ENCODE measurements at regions not wholly inside any gene's neighbourhood (a gene's known extent, or its start where the extent isn't known, plus 50 kb on each side); places are given as distances from the start of the nearest gene placed in this dataset.

GRCh38 chr3:116579840-116580239 is 129.7 kb upstream of the TUSC7 start:
- Histone ChIP-seq H3K36me3 (ENCODE audit: control insufficient read depth in 2 of 3, insufficient read depth in 3 of 3, low read length in 3 of 3) (no peaks in the 10 kb centered on the region), H3K9ac (ENCODE audit: low read length in 3 of 3) (no peak overlapping the region), H3K27ac (ENCODE audit: low read depth in 2 of 2, low read length in 2 of 2) (no peak overlapping the region), H3K9me3 (ENCODE audit: control insufficient read depth in 2 of 3, insufficient read depth in 1 of 3, low read length in 3 of 3) (no peaks in the 10 kb centered on the region), H3K27me3 (ENCODE audit: control insufficient read depth, insufficient read depth, low read length) (no peaks in the 10 kb centered on the region), H3K4me1 (ENCODE audit: control insufficient read depth in 2 of 3, insufficient read depth in 2 of 3, low read depth in 1 of 3, low read length in 3 of 3) (no peaks in the 10 kb centered on the region), H3K4me3 (ENCODE audit: low read length in 3 of 3) (no peak overlapping the region)
- intact Hi-C loops (cut with DNase I), result no loop called here
- TF ChIP-seq CTCF (IDR thresholded peaks at IDR 0.05; ENCODE audit: borderline replicate concordance, extremely low read depth, insufficient read depth), result no peak
- FAIRE-seq (no peak), DNase-seq (peak in 3 of 5 donors; percentile 21 to 65 (median 34))

- no peaks in the 10 kb centered on the region for H3K4me1 ChIP-seq (ENCODE audit: control insufficient read depth in 2 of 3, insufficient read depth in 2 of 3, low read depth in 1 of 3, low read length in 3 of 3)
- FAIRE-seq (no peak), DNase-seq (no peak)
- no peaks in the 10 kb centered on the region for H3K36me3 ChIP-seq (ENCODE audit: control insufficient read depth in 2 of 3, insufficient read depth in 3 of 3, low read length in 3 of 3)
- H3K27me3 ChIP-seq (ENCODE audit: control insufficient read depth, insufficient read depth, low read length), result no peaks in the 10 kb centered on the region
- H3K4me3 ChIP-seq (ENCODE audit: low read length in 3 of 3), result no peak overlapping the region
- intact Hi-C loops (cut with DNase I), result no loop called here
- no peak overlapping the region for H3K9ac ChIP-seq (ENCODE audit: low read length in 3 of 3)
- H3K27ac ChIP-seq (ENCODE audit: low read depth in 2 of 2, low read length in 2 of 2), result no peak overlapping the region
- no peaks in the 10 kb centered on the region for H3K9me3 ChIP-seq (ENCODE audit: control insufficient read depth in 2 of 3, insufficient read depth in 1 of 3, low read length in 3 of 3)
- TF ChIP-seq CTCF (IDR thresholded peaks at IDR 0.05; ENCODE audit: borderline replicate concordance, extremely low read depth, insufficient read depth), result no peak
Observed at GRCh38 chr3:116586285-116586944, 123.2 kb upstream of the TUSC7 start.

GRCh38 chr3:116591236-116591635 is 118.3 kb upstream of the TUSC7 start:
- Histone ChIP-seq H3K36me3 (ENCODE audit: control insufficient read depth in 2 of 3, insufficient read depth in 3 of 3, low read length in 3 of 3) (no peaks in the 10 kb centered on the region), H3K9me3 (ENCODE audit: control insufficient read depth in 2 of 3, insufficient read depth in 1 of 3, low read length in 3 of 3) (no peaks in the 10 kb centered on the region), H3K27me3 (ENCODE audit: control insufficient read depth, insufficient read depth, low read length) (no peaks in the 10 kb centered on the region), H3K9ac (ENCODE audit: low read length in 3 of 3) (no peak overlapping the region), H3K4me3 (ENCODE audit: low read length in 3 of 3) (no peak overlapping the region), H3K27ac (ENCODE audit: low read depth in 2 of 2, low read length in 2 of 2) (no peak overlapping the region), H3K4me1 (ENCODE audit: control insufficient read depth in 2 of 3, insufficient read depth in 2 of 3, low read depth in 1 of 3, low read length in 3 of 3) (no peaks in the 10 kb centered on the region)
- no peak for FAIRE-seq
- no peak for TF ChIP-seq CTCF (IDR thresholded peaks at IDR 0.05; ENCODE audit: borderline replicate concordance, extremely low read depth, insufficient read depth)
- DNase-seq, result peak in 2 of 5 donors; percentile 5 to 10
- intact Hi-C loops (cut with DNase I), result no loop called here

- H3K4me3 ChIP-seq (ENCODE audit: low read length in 3 of 3), result no peak overlapping the region
- TF ChIP-seq CTCF (IDR thresholded peaks at IDR 0.05; ENCODE audit: borderline replicate concordance, extremely low read depth, insufficient read depth), result no peak
- DNase-seq (no peak), FAIRE-seq (no peak)
- H3K9ac ChIP-seq (ENCODE audit: low read length in 3 of 3), result no peak overlapping the region
- H3K36me3 ChIP-seq (ENCODE audit: control insufficient read depth in 2 of 3, insufficient read depth in 3 of 3, low read length in 3 of 3), result no peaks in the 10 kb centered on the region
- intact Hi-C loops (cut with DNase I), result no loop called here
- no peak overlapping the region for H3K27ac ChIP-seq (ENCODE audit: low read depth in 2 of 2, low read length in 2 of 2)
- H3K4me1 ChIP-seq (ENCODE audit: control insufficient read depth in 2 of 3, insufficient read depth in 2 of 3, low read depth in 1 of 3, low read length in 3 of 3), result no peaks in the 10 kb centered on the region
- H3K27me3 ChIP-seq (ENCODE audit: control insufficient read depth, insufficient read depth, low read length), result no peaks in the 10 kb centered on the region
- no peaks in the 10 kb centered on the region for H3K9me3 ChIP-seq (ENCODE audit: control insufficient read depth in 2 of 3, insufficient read depth in 1 of 3, low read length in 3 of 3)
Observed at GRCh38 chr3:116601206-116601605, 108.4 kb upstream of the TUSC7 start.
